K562 (cell line): ENCODE measurements at regions not wholly inside any gene's neighbourhood (a gene's known extent, or its start where the extent isn't known, plus 50 kb on each side); places are given as distances from the start of the nearest gene placed in this dataset.

ENCODE experiments used
- BACH1 ChIP-seq: fragments of 200-800 bp; sonication (Bioruptor generic); IDR thresholded peaks from 2 replicates; pipeline ENCODE4 v1.6.1; 2016; ENCODE audit warnings: missing genetic modification characterization, missing compliant biosample characterization
- CEBPB ChIP-seq: fragments of 450-650 bp; IDR thresholded peaks from 2 replicates; pipeline ENCODE4 v1.6.1; 2016; ENCODE audit warnings: missing genetic modification characterization, missing compliant biosample characterization
- HDAC8 ChIP-seq: fragments of 450-650 bp; IDR thresholded peaks from 2 replicates; pipeline ENCODE4 v1.6.1; 2016; ENCODE audit warnings: mild to moderate bottlenecking, missing genetic modification characterization, moderate library complexity, missing compliant biosample characterization
- HNRNPL ChIP-seq: fragments of 200-400 bp; formaldehyde crosslinking; IDR thresholded peaks from 2 replicates; pipeline ENCODE4 v1.6.1; 2017; ENCODE audit warnings: low read depth, mild to moderate bottlenecking, low read length
- MECOM ChIP-seq: fragments of 250-450 bp; sonication (Bioruptor Pico); IDR thresholded peaks from 2 replicates; pipeline ENCODE4 v1.8.0; 2022; ENCODE audit warnings: inconsistent platforms
- NFXL1 ChIP-seq: fragments of 450-650 bp; formaldehyde crosslinking; IDR thresholded peaks from 2 replicates; pipeline ENCODE4 v1.4.0; 2021; ENCODE audit warnings: mild to moderate bottlenecking
- TOE1 ChIP-seq, 2 experiments: fragments of 450-650 bp in 1 of 2; sonication (generic) in 1 of 2; formaldehyde crosslinking in 1 of 2; IDR thresholded peaks; 2 replicates each; pipeline versions ENCODE4 v1.7.1 to v1.8.0; 2016 to 2022; ENCODE audit warnings: borderline replicate concordance in 2 of 2, mild to moderate bottlenecking in 2 of 2, antibody characterized with exemption in 1 of 2, inconsistent platforms in 1 of 2, low read depth in 1 of 2, missing genetic modification reagents in 1 of 2, moderate library complexity in 1 of 2
- TF ChIP-seq, protein P1 (sequence below): fragments of 450-650 bp; IDR thresholded peaks from 2 replicates; pipeline ENCODE4 v1.6.1; 2016; ENCODE audit warnings: borderline replicate concordance
- TF ChIP-seq, protein P2 (sequence below), 2 experiments: fragments of 450-650 bp in 1 of 2; sonication (generic) in 1 of 2; formaldehyde crosslinking; conservative IDR thresholded peaks; 2 replicates each; pipeline versions ENCODE4 v1.4.0 to v1.8.1; 2020 to 2022; ENCODE audit warnings: mild to moderate bottlenecking in 1 of 2, missing genetic modification reagents in 1 of 2
- TF ChIP-seq, protein P3 (sequence below): fragments of 450-650 bp; IDR thresholded peaks from 2 replicates; pipeline ENCODE4 v1.6.1; 2016; ENCODE audit warnings: low read depth
- TF ChIP-seq, protein P4 (sequence below): sonication (generic); formaldehyde crosslinking; IDR thresholded peaks from 2 replicates; pipeline ENCODE4 v1.8.0; 2022; ENCODE audit warnings: mild to moderate bottlenecking, missing genetic modification reagents

DNA sequence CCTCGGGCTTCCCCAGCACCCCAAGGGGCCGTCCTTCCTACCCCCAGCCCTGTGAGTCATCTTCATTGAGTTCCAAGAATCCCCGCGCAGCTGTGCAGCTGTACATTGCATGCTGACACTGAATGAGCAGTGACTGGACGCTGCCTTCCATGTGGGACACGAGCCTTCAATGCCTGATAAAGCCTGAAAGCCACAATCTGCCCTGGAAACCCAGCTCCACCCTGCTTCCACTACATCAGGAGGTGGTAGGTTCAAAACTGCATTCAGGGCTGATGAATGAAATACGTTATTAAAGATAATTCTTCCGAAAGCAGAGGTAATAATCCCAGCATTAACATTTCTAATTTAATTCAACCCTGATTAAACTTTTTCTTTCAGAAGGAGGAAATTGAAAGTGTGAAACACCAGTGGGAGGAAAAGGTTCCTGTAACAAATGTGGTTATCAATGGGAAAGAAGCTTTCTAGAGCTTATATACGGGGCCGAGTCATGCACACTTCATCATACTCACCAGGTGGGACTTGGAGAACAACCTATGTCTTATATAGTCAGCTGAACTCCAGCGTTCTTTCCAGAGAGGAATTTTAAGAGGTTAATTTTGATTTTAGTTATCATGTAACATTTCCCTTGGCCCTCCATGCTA is 360.1 kb downstream of the LPIN1 start (continued):
- TF ChIP-seq, protein P1, sequence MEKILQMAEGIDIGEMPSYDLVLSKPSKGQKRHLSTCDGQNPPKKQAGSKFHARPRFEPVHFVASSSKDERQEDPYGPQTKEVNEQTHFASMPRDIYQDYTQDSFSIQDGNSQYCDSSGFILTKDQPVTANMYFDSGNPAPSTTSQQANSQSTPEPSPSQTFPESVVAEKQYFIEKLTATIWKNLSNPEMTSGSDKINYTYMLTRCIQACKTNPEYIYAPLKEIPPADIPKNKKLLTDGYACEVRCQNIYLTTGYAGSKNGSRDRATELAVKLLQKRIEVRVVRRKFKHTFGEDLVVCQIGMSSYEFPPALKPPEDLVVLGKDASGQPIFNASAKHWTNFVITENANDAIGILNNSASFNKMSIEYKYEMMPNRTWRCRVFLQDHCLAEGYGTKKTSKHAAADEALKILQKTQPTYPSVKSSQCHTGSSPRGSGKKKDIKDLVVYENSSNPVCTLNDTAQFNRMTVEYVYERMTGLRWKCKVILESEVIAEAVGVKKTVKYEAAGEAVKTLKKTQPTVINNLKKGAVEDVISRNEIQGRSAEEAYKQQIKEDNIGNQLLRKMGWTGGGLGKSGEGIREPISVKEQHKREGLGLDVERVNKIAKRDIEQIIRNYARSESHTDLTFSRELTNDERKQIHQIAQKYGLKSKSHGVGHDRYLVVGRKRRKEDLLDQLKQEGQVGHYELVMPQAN = peak; percentile 50; the same call in 1 of the 2 replicates
- TF ChIP-seq MECOM = no peak
- TF ChIP-seq, protein P2, sequence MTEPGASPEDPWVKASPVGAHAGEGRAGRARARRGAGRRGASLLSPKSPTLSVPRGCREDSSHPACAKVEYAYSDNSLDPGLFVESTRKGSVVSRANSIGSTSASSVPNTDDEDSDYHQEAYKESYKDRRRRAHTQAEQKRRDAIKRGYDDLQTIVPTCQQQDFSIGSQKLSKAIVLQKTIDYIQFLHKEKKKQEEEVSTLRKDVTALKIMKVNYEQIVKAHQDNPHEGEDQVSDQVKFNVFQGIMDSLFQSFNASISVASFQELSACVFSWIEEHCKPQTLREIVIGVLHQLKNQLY (CRISPR knock-in tag; conservative IDR thresholded peaks at IDR 0.05) = no peak
- TF ChIP-seq HDAC8 (tag) = no peak
- TF ChIP-seq, protein P3, sequence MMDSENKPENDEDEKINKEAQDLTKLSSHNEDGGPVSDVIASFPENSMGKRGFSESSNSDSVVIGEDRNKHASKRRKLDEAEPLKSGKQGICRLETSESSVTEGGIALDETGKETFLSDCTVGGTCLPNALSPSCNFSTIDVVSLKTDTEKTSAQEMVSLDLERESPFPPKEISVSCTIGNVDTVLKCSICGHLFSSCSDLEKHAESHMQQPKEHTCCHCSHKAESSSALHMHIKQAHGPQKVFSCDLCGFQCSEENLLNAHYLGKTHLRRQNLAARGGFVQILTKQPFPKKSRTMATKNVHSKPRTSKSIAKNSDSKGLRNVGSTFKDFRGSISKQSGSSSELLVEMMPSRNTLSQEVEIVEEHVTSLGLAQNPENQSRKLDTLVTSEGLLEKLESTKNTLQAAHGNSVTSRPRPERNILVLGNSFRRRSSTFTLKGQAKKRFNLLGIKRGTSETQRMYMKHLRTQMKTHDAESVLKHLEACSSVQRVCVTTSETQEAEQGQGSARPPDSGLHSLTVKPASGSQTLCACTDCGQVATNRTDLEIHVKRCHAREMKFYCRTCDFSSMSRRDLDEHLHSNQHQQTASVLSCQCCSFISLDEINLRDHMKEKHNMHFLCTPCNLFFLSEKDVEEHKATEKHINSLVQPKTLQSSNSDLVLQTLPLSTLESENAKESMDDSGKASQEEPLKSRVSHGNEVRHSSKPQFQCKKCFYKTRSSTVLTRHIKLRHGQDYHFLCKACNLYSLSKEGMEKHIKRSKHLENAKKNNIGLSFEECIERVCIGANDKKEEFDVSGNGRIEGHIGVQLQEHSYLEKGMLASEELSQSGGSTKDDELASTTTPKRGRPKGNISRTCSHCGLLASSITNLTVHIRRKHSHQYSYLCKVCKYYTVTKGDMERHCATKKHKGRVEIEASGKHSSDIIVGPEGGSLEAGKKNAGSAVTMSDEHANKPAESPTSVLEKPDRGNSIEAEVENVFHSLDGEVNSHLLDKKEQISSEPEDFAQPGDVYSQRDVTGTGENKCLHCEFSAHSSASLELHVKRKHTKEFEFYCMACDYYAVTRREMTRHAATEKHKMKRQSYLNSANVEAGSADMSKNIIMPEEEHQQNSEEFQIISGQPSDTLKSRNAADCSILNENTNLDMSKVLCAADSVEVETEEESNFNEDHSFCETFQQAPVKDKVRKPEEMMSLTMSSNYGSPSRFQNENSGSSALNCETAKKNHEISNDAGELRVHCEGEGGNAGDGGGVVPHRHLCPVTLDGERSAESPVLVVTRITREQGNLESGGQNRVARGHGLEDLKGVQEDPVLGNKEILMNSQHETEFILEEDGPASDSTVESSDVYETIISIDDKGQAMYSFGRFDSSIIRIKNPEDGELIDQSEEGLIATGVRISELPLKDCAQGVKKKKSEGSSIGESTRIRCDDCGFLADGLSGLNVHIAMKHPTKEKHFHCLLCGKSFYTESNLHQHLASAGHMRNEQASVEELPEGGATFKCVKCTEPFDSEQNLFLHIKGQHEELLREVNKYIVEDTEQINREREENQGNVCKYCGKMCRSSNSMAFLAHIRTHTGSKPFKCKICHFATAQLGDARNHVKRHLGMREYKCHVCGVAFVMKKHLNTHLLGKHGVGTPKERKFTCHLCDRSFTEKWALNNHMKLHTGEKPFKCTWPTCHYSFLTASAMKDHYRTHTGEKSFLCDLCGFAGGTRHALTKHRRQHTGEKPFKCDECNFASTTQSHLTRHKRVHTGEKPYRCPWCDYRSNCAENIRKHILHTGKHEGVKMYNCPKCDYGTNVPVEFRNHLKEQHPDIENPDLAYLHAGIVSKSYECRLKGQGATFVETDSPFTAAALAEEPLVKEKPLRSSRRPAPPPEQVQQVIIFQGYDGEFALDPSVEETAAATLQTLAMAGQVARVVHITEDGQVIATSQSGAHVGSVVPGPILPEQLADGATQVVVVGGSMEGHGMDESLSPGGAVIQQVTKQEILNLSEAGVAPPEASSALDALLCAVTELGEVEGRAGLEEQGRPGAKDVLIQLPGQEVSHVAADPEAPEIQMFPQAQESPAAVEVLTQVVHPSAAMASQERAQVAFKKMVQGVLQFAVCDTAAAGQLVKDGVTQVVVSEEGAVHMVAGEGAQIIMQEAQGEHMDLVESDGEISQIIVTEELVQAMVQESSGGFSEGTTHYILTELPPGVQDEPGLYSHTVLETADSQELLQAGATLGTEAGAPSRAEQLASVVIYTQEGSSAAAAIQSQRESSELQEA = no peak
- peak; percentile 78; the same call in 1 of the 2 replicates for TF ChIP-seq TOE1 (IDR thresholded peaks at IDR 0.05; ENCODE audit: borderline replicate concordance)
- no peak for TF ChIP-seq TOE1 (CRISPR knock-in tag; IDR thresholded peaks at IDR 0.05; ENCODE audit: borderline replicate concordance, low read depth)
- peak; percentile 52; the same call in 1 of the 2 replicates for TF ChIP-seq BACH1 (tag)
- no peak for TF ChIP-seq NFXL1
- peak; percentile 43; the same call in 1 of the 2 replicates for TF ChIP-seq CEBPB (tag)
- TF ChIP-seq, protein P4, sequence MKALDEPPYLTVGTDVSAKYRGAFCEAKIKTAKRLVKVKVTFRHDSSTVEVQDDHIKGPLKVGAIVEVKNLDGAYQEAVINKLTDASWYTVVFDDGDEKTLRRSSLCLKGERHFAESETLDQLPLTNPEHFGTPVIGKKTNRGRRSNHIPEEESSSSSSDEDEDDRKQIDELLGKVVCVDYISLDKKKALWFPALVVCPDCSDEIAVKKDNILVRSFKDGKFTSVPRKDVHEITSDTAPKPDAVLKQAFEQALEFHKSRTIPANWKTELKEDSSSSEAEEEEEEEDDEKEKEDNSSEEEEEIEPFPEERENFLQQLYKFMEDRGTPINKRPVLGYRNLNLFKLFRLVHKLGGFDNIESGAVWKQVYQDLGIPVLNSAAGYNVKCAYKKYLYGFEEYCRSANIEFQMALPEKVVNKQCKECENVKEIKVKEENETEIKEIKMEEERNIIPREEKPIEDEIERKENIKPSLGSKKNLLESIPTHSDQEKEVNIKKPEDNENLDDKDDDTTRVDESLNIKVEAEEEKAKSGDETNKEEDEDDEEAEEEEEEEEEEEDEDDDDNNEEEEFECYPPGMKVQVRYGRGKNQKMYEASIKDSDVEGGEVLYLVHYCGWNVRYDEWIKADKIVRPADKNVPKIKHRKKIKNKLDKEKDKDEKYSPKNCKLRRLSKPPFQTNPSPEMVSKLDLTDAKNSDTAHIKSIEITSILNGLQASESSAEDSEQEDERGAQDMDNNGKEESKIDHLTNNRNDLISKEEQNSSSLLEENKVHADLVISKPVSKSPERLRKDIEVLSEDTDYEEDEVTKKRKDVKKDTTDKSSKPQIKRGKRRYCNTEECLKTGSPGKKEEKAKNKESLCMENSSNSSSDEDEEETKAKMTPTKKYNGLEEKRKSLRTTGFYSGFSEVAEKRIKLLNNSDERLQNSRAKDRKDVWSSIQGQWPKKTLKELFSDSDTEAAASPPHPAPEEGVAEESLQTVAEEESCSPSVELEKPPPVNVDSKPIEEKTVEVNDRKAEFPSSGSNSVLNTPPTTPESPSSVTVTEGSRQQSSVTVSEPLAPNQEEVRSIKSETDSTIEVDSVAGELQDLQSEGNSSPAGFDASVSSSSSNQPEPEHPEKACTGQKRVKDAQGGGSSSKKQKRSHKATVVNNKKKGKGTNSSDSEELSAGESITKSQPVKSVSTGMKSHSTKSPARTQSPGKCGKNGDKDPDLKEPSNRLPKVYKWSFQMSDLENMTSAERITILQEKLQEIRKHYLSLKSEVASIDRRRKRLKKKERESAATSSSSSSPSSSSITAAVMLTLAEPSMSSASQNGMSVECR = peak; percentile 66
- TF ChIP-seq HNRNPL = no peak
